Astrocyte (in vitro differentiated cells and primary cell): ENCODE measurements at regions not wholly inside any gene's neighbourhood (a gene's known extent, or its start where the extent isn't known, plus 50 kb on each side); places are given as distances from the start of the nearest gene placed in this dataset.

Source experiments
- DNase-seq: peaks from one replicate; pipeline ENCODE4 v3.0.0-alpha.2; 2010; ENCODE audit warnings: low read depth
- FAIRE-seq: peaks from 2 replicates; lab custom pipeline; 2011; peaks lifted over from hg19 to GRCh38; lab: Jason Lieb, UNC
- H2AFZ ChIP-seq: 2 replicates; pipeline ENCODE4 v1.6.0; 2012; ENCODE audit warnings: low read depth, low read length, inconsistent platforms
- H3K27ac ChIP-seq: 2 replicates; pipeline ENCODE4 v1.5.1; 2011; ENCODE audit warnings: low read depth, low read length, inconsistent platforms
- H3K27me3 ChIP-seq: 2 replicates; pipeline ENCODE4 v1.6.0; 2011; ENCODE audit warnings: low read length, inconsistent platforms; ENCODE audit not compliant: insufficient read depth
- H3K36me3 ChIP-seq: 2 replicates; pipeline ENCODE4 v1.5.1; 2011; ENCODE audit warnings: low read length, inconsistent platforms; ENCODE audit not compliant: insufficient read depth
- H3K4me1 ChIP-seq: 2 replicates; pipeline ENCODE4 v1.5.1; 2011; ENCODE audit warnings: low read length, inconsistent platforms; ENCODE audit not compliant: insufficient read depth
- H3K4me2 ChIP-seq: 2 replicates; pipeline ENCODE4 v1.6.0; 2012; ENCODE audit warnings: low read length, inconsistent platforms
- H3K4me3 ChIP-seq: 2 replicates; pipeline ENCODE4 v1.5.1; 2011; ENCODE audit warnings: low read depth, mild to moderate bottlenecking, low read length, inconsistent platforms; ENCODE audit not compliant: insufficient read depth
- H3K79me2 ChIP-seq: 2 replicates; pipeline ENCODE4 v1.6.0; 2012; ENCODE audit warnings: mild to moderate bottlenecking, low read length, inconsistent platforms; ENCODE audit not compliant: insufficient read depth
- H3K9ac ChIP-seq: 2 replicates; pipeline ENCODE4 v1.6.0; 2012; ENCODE audit warnings: mild to moderate bottlenecking, low read length, inconsistent platforms
- H3K9me3 ChIP-seq: 2 replicates; pipeline ENCODE4 v1.5.1; 2012; ENCODE audit warnings: low read depth, mild to moderate bottlenecking, low read length, inconsistent platforms; ENCODE audit not compliant: insufficient read depth
- H4K20me1 ChIP-seq: 2 replicates; pipeline ENCODE4 v1.6.0; 2012; ENCODE audit warnings: low read length, inconsistent platforms; ENCODE audit not compliant: insufficient read depth
- H3K27ac Mint-ChIP-seq: one replicate; pipeline ENCODE4 v1.8.0; 2021; ENCODE audit warnings: mild to moderate bottlenecking, mixed read lengths; ENCODE audit not compliant: unreplicated experiment
- H3K27me3 Mint-ChIP-seq: one replicate; pipeline ENCODE4 v1.8.0; 2021; ENCODE audit warnings: low read depth, mixed read lengths; ENCODE audit not compliant: unreplicated experiment
- H3K36me3 Mint-ChIP-seq: one replicate; pipeline ENCODE4 v1.8.0; 2021; ENCODE audit warnings: low read depth, mixed read lengths; ENCODE audit not compliant: unreplicated experiment
- H3K4me1 Mint-ChIP-seq: one replicate; pipeline ENCODE4 v1.8.0; 2021; ENCODE audit warnings: low read depth, mixed read lengths; ENCODE audit not compliant: unreplicated experiment
- H3K4me3 Mint-ChIP-seq: one replicate; pipeline ENCODE4 v1.8.0; 2021; ENCODE audit warnings: mild to moderate bottlenecking, moderate library complexity, mixed read lengths; ENCODE audit not compliant: unreplicated experiment
- H3K9me3 Mint-ChIP-seq: one replicate; pipeline ENCODE4 v1.8.0; 2021; ENCODE audit warnings: mild to moderate bottlenecking, mixed read lengths; ENCODE audit not compliant: unreplicated experiment
- EZH2 ChIP-seq: IDR thresholded peaks from 2 replicates; pipeline ENCODE4 v1.6.1; 2012; ENCODE audit warnings: mild to moderate bottlenecking, low read length, inconsistent platforms; ENCODE audit not compliant: insufficient read depth
- TF ChIP-seq, protein P1 (sequence below): IDR thresholded peaks from 2 replicates; pipeline ENCODE4 v1.5.1; 2011; ENCODE audit warnings: low read depth, mild to moderate bottlenecking, inconsistent platforms, low read length, moderate library complexity; ENCODE audit not compliant: insufficient read depth

DNA sequence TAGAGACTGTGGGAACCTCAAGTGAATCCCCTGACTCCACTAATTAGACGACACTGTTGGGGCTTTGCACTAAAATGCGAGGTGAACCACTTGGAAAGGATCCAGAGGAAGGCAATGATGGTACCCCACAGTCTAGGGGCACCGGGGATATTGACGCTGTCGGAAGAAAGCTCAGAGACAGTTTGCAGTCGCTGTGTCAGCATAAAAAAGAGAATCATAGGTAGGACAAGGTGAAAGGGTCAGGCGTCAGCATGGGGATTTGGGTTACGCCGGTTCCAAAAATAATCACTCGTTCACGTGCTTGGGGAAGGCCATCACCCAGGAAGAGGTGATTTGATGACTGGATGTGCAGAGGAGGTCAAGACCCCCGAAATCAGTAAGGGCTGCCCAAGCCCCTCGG, 598.0 kb upstream of the NOX3 start:
- no peak overlapping the region for H3K9ac ChIP-seq
- no peak overlapping the region for H3K27ac ChIP-seq
- Mint-ChIP-seq H3K4me1 (no peaks in the 10 kb centered on the region), H3K27ac (no peak overlapping the region), H3K4me3 (no peak overlapping the region), H3K9me3 (no peaks in the 10 kb centered on the region), H3K27me3 (no peaks in the 10 kb centered on the region), H3K36me3 (no peaks in the 10 kb centered on the region)
- DNase-seq (no peak), FAIRE-seq (no peak)
- no peaks in the 10 kb centered on the region for H3K79me2 ChIP-seq
- H4K20me1 ChIP-seq, result no peaks in the 10 kb centered on the region
- H3K4me2 ChIP-seq, result no peak overlapping the region
- TF ChIP-seq, protein P1, sequence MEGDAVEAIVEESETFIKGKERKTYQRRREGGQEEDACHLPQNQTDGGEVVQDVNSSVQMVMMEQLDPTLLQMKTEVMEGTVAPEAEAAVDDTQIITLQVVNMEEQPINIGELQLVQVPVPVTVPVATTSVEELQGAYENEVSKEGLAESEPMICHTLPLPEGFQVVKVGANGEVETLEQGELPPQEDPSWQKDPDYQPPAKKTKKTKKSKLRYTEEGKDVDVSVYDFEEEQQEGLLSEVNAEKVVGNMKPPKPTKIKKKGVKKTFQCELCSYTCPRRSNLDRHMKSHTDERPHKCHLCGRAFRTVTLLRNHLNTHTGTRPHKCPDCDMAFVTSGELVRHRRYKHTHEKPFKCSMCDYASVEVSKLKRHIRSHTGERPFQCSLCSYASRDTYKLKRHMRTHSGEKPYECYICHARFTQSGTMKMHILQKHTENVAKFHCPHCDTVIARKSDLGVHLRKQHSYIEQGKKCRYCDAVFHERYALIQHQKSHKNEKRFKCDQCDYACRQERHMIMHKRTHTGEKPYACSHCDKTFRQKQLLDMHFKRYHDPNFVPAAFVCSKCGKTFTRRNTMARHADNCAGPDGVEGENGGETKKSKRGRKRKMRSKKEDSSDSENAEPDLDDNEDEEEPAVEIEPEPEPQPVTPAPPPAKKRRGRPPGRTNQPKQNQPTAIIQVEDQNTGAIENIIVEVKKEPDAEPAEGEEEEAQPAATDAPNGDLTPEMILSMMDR, result no peak
- TF ChIP-seq EZH2, result no peak
- H3K4me1 ChIP-seq, result no peaks in the 10 kb centered on the region
- no peaks in the 10 kb centered on the region for H3K9me3 ChIP-seq
- no peaks in the 10 kb centered on the region for H3K36me3 ChIP-seq
- H3K4me3 ChIP-seq, result no peak overlapping the region
- H2AFZ ChIP-seq, result no peak overlapping the region
- no peaks in the 10 kb centered on the region for H3K27me3 ChIP-seq

DNA sequence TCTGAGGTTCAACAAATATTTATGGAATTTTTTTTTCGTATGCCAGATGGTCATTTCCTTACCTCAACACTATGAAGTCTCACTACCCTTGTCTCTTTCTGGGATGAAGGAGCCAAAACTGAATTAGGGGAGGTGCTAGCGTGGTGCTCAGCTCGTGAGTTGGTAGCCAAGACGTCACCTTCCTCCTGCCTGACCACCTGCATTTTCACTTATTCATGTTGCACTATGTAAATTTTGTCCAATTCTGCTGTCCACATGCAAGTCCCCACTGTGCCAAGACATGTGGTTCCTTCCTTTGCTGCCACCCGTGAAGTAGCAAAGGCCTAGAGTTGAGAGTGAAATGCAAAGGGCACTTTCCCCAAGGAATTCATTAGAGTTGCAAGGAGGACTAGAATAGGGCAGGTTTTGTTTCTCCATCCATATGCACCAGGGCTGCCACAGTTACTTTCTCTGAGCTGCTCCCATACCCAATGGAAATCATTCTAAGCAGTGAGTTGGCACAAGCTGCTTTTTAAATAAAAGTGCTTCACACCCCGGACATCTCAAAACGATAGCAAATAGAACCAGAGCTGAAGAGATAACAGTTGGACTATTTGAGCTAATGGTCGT, 591.3 kb upstream of the NOX3 start:
- H3K4me2 ChIP-seq, result no peak overlapping the region
- H3K36me3 Mint-ChIP-seq, result no peaks in the 10 kb centered on the region
- TF ChIP-seq, protein P1, result no peak
- TF ChIP-seq EZH2, result no peak
- no peaks in the 10 kb centered on the region for H3K4me1 Mint-ChIP-seq
- no peaks in the 10 kb centered on the region for H3K9me3 ChIP-seq
- no peak for DNase-seq
- no peaks in the 10 kb centered on the region for H3K27me3 ChIP-seq
- no peak overlapping the region for H3K4me3 ChIP-seq
- no peak overlapping the region for H3K9ac ChIP-seq
- no peaks in the 10 kb centered on the region for H3K27me3 Mint-ChIP-seq
- no peak overlapping the region for H3K27ac ChIP-seq
- H3K9me3 Mint-ChIP-seq, result no peaks in the 10 kb centered on the region
- no peaks in the 10 kb centered on the region for H3K79me2 ChIP-seq
- H3K4me3 Mint-ChIP-seq, result no peak overlapping the region
- no peaks in the 10 kb centered on the region for H3K4me1 ChIP-seq
- no peak overlapping the region for H2AFZ ChIP-seq
- H4K20me1 ChIP-seq, result no peaks in the 10 kb centered on the region
- H3K27ac Mint-ChIP-seq, result no peak overlapping the region
- FAIRE-seq, result no peak
- no peaks in the 10 kb centered on the region for H3K36me3 ChIP-seq

DNA sequence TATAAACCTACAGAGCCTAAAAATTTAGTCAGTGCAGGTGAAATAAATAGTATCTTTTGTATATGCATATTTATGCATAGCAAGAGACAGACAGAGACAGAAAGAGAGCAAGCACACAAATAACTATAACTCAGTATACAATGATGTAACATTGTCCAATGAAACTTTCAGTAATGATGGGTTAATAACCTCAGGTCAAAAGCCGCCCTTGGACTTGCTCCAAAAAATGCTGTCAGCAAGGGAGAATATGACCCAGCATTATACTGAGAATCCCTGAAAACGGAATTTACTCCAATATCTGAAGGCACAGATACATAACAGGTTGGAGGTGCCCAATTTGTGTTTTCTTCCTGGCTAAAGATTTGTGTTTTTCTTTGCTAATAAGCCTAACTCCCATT, 590.6 kb upstream of the NOX3 start:
- Mint-ChIP-seq H3K27me3 (no peaks in the 10 kb centered on the region), H3K27ac (no peak overlapping the region), H3K36me3 (no peaks in the 10 kb centered on the region), H3K9me3 (no peaks in the 10 kb centered on the region), H3K4me3 (no peak overlapping the region), H3K4me1 (no peaks in the 10 kb centered on the region)
- H3K9ac ChIP-seq, result no peak overlapping the region
- H3K36me3 ChIP-seq, result no peaks in the 10 kb centered on the region
- TF ChIP-seq, protein P1, result no peak
- TF ChIP-seq EZH2, result no peak
- H3K4me1 ChIP-seq, result no peaks in the 10 kb centered on the region
- H3K9me3 ChIP-seq, result no peaks in the 10 kb centered on the region
- DNase-seq (no peak), FAIRE-seq (no peak)
- no peaks in the 10 kb centered on the region for H3K79me2 ChIP-seq
- H4K20me1 ChIP-seq, result no peaks in the 10 kb centered on the region
- no peak overlapping the region for H3K27ac ChIP-seq
- no peaks in the 10 kb centered on the region for H3K27me3 ChIP-seq
- no peak overlapping the region for H2AFZ ChIP-seq
- no peak overlapping the region for H3K4me3 ChIP-seq
- no peak overlapping the region for H3K4me2 ChIP-seq
